SK-N-SH (cell line): ENCODE measurements at regions not wholly inside any gene's neighbourhood (a gene's known extent, or its start where the extent isn't known, plus 50 kb on each side); places are given as distances from the start of the nearest gene placed in this dataset.
A peak's percentile ranks its signal among the peaks of the same experiment; 100 is the strongest.

Experiments used
- CTCF ChIA-PET: fragments of 300-600, 350-600 bp; formaldehyde crosslinking; extraction: SDS; loops from one replicate; lab custom pipeline; 2021; lab: Yijun Ruan, JAX
- POLR2A ChIA-PET: fragments of 350-600 bp; sonication (Branson Sonifier 250); formaldehyde crosslinking; extraction: SDS; loops from one replicate; lab custom pipeline; 2020; ENCODE audit warnings: antibody characterized with exemption, inconsistent platforms; lab: Yijun Ruan, JAX
- DNase-seq: peaks from one replicate; pipeline ENCODE4 v3.0.0; 2012
- H2AFZ ChIP-seq: fragments of 200-600 bp; sonication (generic); 2 replicates; pipeline ENCODE4 v1.8.1; 2016; ENCODE audit warnings: antibody characterized with exemption, mild to moderate bottlenecking, low read depth
- H3F3A ChIP-seq: fragments of 200-600 bp; sonication (generic); replicated peaks from 2 replicates; pipeline ENCODE3; 2016; ENCODE audit warnings: antibody characterized with exemption, mild to moderate bottlenecking; ENCODE audit not compliant: insufficient read depth
- H3K27ac ChIP-seq, 2 experiments: fragments of 200-500 bp in 1 of 2; fragments of 200-600 bp in 1 of 2; sonication (Bioruptor generic) in 1 of 2; sonication (generic), shearing (Covaris generic) in 1 of 2; 2 replicates each; pipeline versions ENCODE4 v1.5.1 to v1.6.1; 2014 to 2016; ENCODE audit warnings: low read depth in 2 of 2, inconsistent platforms in 1 of 2, low read length in 1 of 2, mild to moderate bottlenecking in 1 of 2, mixed read lengths in 1 of 2
- H3K27me3 ChIP-seq: fragments of 200-600 bp; sonication (generic), shearing (Covaris generic); 2 replicates; pipeline ENCODE4 v1.6.1; 2016; ENCODE audit warnings: mixed run types; ENCODE audit not compliant: insufficient read depth
- H3K36me3 ChIP-seq, 2 experiments: fragments of 200-500 bp in 1 of 2; fragments of 200-600 bp in 1 of 2; sonication (Bioruptor generic) in 1 of 2; sonication (generic) in 1 of 2; replicated peaks in 1 of 2; 2 replicates each; pipeline versions ENCODE3 to v1.5.1; 2014 to 2016; ENCODE audit warnings: low read length in 1 of 2, mild to moderate bottlenecking in 1 of 2; ENCODE audit not compliant: insufficient read depth in 2 of 2, control insufficient read depth in 1 of 2
- H3K4me1 ChIP-seq, 2 experiments: fragments of 200-500 bp in 1 of 2; fragments of 200-600 bp in 1 of 2; sonication (Bioruptor generic) in 1 of 2; sonication (generic), shearing (Covaris generic) in 1 of 2; 2 replicates each; pipeline versions ENCODE4 v1.5.1 to v1.6.1; 2014 to 2016; ENCODE audit warnings: low read depth in 1 of 2, low read length in 1 of 2, mixed run types in 1 of 2; ENCODE audit not compliant: insufficient read depth in 2 of 2, control insufficient read depth in 1 of 2
- H3K4me2 ChIP-seq: fragments of 200-600 bp; sonication (generic), shearing (Covaris generic); 2 replicates; pipeline ENCODE4 v1.6.1; 2017; ENCODE audit warnings: mixed run types
- H3K4me3 ChIP-seq, 2 experiments: fragments of 200-500 bp in 1 of 2; fragments of 200-600 bp in 1 of 2; sonication (Bioruptor generic) in 1 of 2; sonication (generic), shearing (Covaris generic) in 1 of 2; 2 replicates each; pipeline versions ENCODE4 v1.5.1 to v1.8.1; 2014 to 2016; ENCODE audit warnings: low read depth in 2 of 2, inconsistent platforms in 1 of 2, low read length in 1 of 2, mild to moderate bottlenecking in 1 of 2, mixed read lengths in 1 of 2, moderate library complexity in 1 of 2
- H3K79me2 ChIP-seq: fragments of 200-600 bp; sonication (generic); 2 replicates; pipeline ENCODE4 v1.8.1; 2017; ENCODE audit warnings: mild to moderate bottlenecking; ENCODE audit not compliant: insufficient read depth
- H3K9ac ChIP-seq: fragments of 200-600 bp; sonication (generic); 2 replicates; pipeline ENCODE4 v1.6.1; 2017; ENCODE audit warnings: mixed run types
- H3K9me2 ChIP-seq: fragments of 200-600 bp; sonication (generic); 2 replicates; pipeline ENCODE4 v1.6.1; 2017; ENCODE audit warnings: mixed run types
- H3K9me3 ChIP-seq: fragments of 200-600 bp; sonication (generic); 2 replicates; pipeline ENCODE4 v1.6.1; 2017; ENCODE audit warnings: mixed run types, mild to moderate bottlenecking, moderate library complexity
- H4K20me1 ChIP-seq: fragments of 200-600 bp; sonication (generic); 2 replicates; pipeline ENCODE4 v1.6.1; 2017; ENCODE audit warnings: mild to moderate bottlenecking, mixed run types; ENCODE audit not compliant: insufficient read depth
- EP300 ChIP-seq, 2 experiments: IDR thresholded peaks; 2 replicates each; pipeline versions ENCODE4 v1.4.0 to v1.6.1; 2012; ENCODE audit warnings: borderline replicate concordance in 1 of 2, low read depth in 1 of 2, low read length in 1 of 2
- EZH2phosphoT487 ChIP-seq: fragments of 200-600 bp; sonication (generic); IDR thresholded peaks from 2 replicates; pipeline ENCODE4 v1.6.1; 2017; ENCODE audit warnings: low read depth, mixed run types, mild to moderate bottlenecking, antibody characterized with exemption, moderate library complexity, borderline replicate concordance
- FOXJ3 ChIP-seq: sonication (generic); formaldehyde crosslinking; IDR thresholded peaks from 2 replicates; pipeline ENCODE4 v1.5.1; 2020; ENCODE audit warnings: mild to moderate bottlenecking, missing genetic modification reagents
- FOXM1 ChIP-seq: IDR thresholded peaks from 2 replicates; pipeline ENCODE4 v1.4.0; 2012; ENCODE audit warnings: low read depth, mild to moderate bottlenecking
- GABPA ChIP-seq: IDR thresholded peaks from 2 replicates; pipeline ENCODE4 v1.4.0; 2012; ENCODE audit warnings: low read depth, mild to moderate bottlenecking
- GATA2 ChIP-seq: sonication (generic); formaldehyde crosslinking; IDR thresholded peaks from 2 replicates; pipeline ENCODE4 v1.5.0; 2020; ENCODE audit warnings: mild to moderate bottlenecking, missing genetic modification reagents
- JUND ChIP-seq: IDR thresholded peaks from 2 replicates; pipeline ENCODE4 v1.4.0; 2012
- MAX ChIP-seq: IDR thresholded peaks from 2 replicates; pipeline ENCODE4 v1.4.0; 2012; ENCODE audit warnings: low read depth
- NRF1 ChIP-seq: IDR thresholded peaks from 2 replicates; pipeline ENCODE4 v1.6.1; 2012; ENCODE audit warnings: low read depth, mild to moderate bottlenecking, low read length
- RAD21 ChIP-seq: IDR thresholded peaks from 2 replicates; pipeline ENCODE4 v1.6.1; 2012; ENCODE audit warnings: mild to moderate bottlenecking, low read length
- SIN3A ChIP-seq: IDR thresholded peaks from 2 replicates; pipeline ENCODE4 v1.6.1; 2012; ENCODE audit warnings: low read depth, mild to moderate bottlenecking, low read length, moderate library complexity, borderline replicate concordance
- SMC3 ChIP-seq: IDR thresholded peaks from 2 replicates; pipeline ENCODE4 v1.6.1; 2012; ENCODE audit warnings: low read depth, low read length, improper control_type of control experiment
- TAF1 ChIP-seq: IDR thresholded peaks from 2 replicates; pipeline ENCODE4 v1.6.1; 2012; ENCODE audit warnings: low read depth, mild to moderate bottlenecking, low read length, moderate library complexity, borderline replicate concordance
- YY1 ChIP-seq: IDR thresholded peaks from 2 replicates; pipeline ENCODE4 v1.4.0; 2012; ENCODE audit warnings: low read depth, mild to moderate bottlenecking
- WGBS: methylation state at CpG from one replicate; pipeline ENCODE4 v1.1.6; 2017; ENCODE audit warnings: low lambda C conversion rate; 5-methylcytosine and 5-hydroxymethylcytosine counted together

- H3K4me1 ChIP-seq = peaks cover 0 to 16% of the 10 kb centered on the region in 2 experiments; a peak in 1 of 4 replicates
- CTCF ChIA-PET = interaction anchor here (0.6 to 1.8 kb wide), 4 partner anchors 29 to 298 kb away, joined by 3 to 4 read pairs (median 3); no protein-coding TSS in a partner anchor
Observed at GRCh38 chr5:4909086-4909485, 231.0 kb upstream of the ADAMTS16 start.

GRCh38 chr5:4911646-4912403, 228.3 kb upstream of the ADAMTS16 start:
- no peaks in the 10 kb centered on the region for H3K9me2 ChIP-seq
- CTCF ChIA-PET = interaction anchor here (0.5 to 1.3 kb wide), 4 partner anchors 30 to 507 kb away, joined by 3 to 9 read pairs (median 4); no protein-coding TSS in a partner anchor

More at GRCh38 chr5:4909086-4909485, 231.0 kb upstream of the ADAMTS16 start:
- POLR2A ChIA-PET = no interaction called here
- no peak for DNase-seq
- H2AFZ ChIP-seq = no peak overlapping the region
- no peak overlapping the region for H3K27ac ChIP-seq
- H3K9me2 ChIP-seq = no peaks in the 10 kb centered on the region
- H3K36me3 ChIP-seq = no peaks in the 10 kb centered on the region
- 19% methylated on average over 5 of the region's 5 CpGs for WGBS
- H3K4me3 ChIP-seq = no peak overlapping the region
- H4K20me1 ChIP-seq = no peaks in the 10 kb centered on the region
- no peaks in the 10 kb centered on the region for H3K9me3 ChIP-seq
- TF ChIP-seq YY1 (no peak), GABPA (no peak), EZH2phosphoT487 (no peak), NRF1 (no peak), FOXM1 (no peak), MAX (no peak), EP300 (IDR thresholded peaks at IDR 0.05; ENCODE audit: borderline replicate concordance in 1 of 2, low read depth in 1 of 2, low read length in 1 of 2) (no peak), SMC3 (no peak)
- no peaks in the 10 kb centered on the region for H3K27me3 ChIP-seq
- no peaks in the 10 kb centered on the region for H3K79me2 ChIP-seq
- no peak overlapping the region for H3K9ac ChIP-seq
- H3K4me2 ChIP-seq = no peak overlapping the region
- no peaks in the 10 kb centered on the region for H3F3A ChIP-seq

GRCh38 chr5:4921929-4922328, 218.2 kb upstream of the ADAMTS16 start:
- no peak overlapping the region for H3K4me2 ChIP-seq
- no peaks in the 10 kb centered on the region for H3K9me3 ChIP-seq
- no peaks in the 10 kb centered on the region for H3K27me3 ChIP-seq
- 24% methylated on average over 5 of the region's 5 CpGs for WGBS
- no peaks in the 10 kb centered on the region; a peak in 1 of 4 replicates for H3K4me1 ChIP-seq
- H4K20me1 ChIP-seq = no peaks in the 10 kb centered on the region
- no peaks in the 10 kb centered on the region for H3F3A ChIP-seq
- H3K36me3 ChIP-seq = no peaks in the 10 kb centered on the region
- H3K4me3 ChIP-seq = no peak overlapping the region
- TF ChIP-seq NRF1 = no peak
- TF ChIP-seq JUND = no peak
- no peak for TF ChIP-seq MAX
- TF ChIP-seq SIN3A = no peak
- TF ChIP-seq TAF1 = no peak
- no peak for DNase-seq
- H3K79me2 ChIP-seq = no peaks in the 10 kb centered on the region
- no peak overlapping the region for H3K27ac ChIP-seq
- ChIA-PET POLR2A (no interaction called here), CTCF (interaction anchor here (1.2 to 3.1 kb wide), 3 partner anchors 16 to 43 kb away, joined by 3 to 13 read pairs (median 3); no protein-coding TSS in a partner anchor)
- no peak overlapping the region for H2AFZ ChIP-seq
- no peak overlapping the region for H3K9ac ChIP-seq
- H3K9me2 ChIP-seq = no peaks in the 10 kb centered on the region

More at GRCh38 chr5:4911646-4912403, 228.3 kb upstream of the ADAMTS16 start:
- no peak overlapping the region for H3K4me3 ChIP-seq
- H3K4me2 ChIP-seq = no peak overlapping the region
- TF ChIP-seq EP300 (IDR thresholded peaks at IDR 0.05; ENCODE audit: borderline replicate concordance in 1 of 2, low read depth in 1 of 2, low read length in 1 of 2) = peak in 1 of 2 experiments; percentile 43; a peak in 1 of 4 replicates
- TF ChIP-seq FOXJ3 (CRISPR knock-in tag) = 0 out of 2 replicates have a peak, but pooled peaks have one; percentile 45
- no peak for TF ChIP-seq RAD21
- TF ChIP-seq GATA2 (CRISPR knock-in tag) = peak; percentile 73
- no peak overlapping the region for H2AFZ ChIP-seq
- no peaks in the 10 kb centered on the region for H4K20me1 ChIP-seq
- H3K9me3 ChIP-seq = 0 out of 2 replicates have a peak, but pooled peaks cover 4% of the 10 kb centered on the region
- peak; percentile 70 for DNase-seq
- peak overlapping the region in 1 of 2 experiments; percentile 28; a peak in 1 of 4 replicates for H3K27ac ChIP-seq
- WGBS = 1% methylated on average over 6 of the region's 6 CpGs
- H3K4me1 ChIP-seq = peaks cover 0 to 13% of the 10 kb centered on the region in 2 experiments; a peak in 1 of 4 replicates
- H3K9ac ChIP-seq = no peak overlapping the region
- H3F3A ChIP-seq = no peaks in the 10 kb centered on the region
- no peaks in the 10 kb centered on the region for H3K27me3 ChIP-seq
- no peaks in the 10 kb centered on the region for H3K36me3 ChIP-seq
- no peaks in the 10 kb centered on the region for H3K79me2 ChIP-seq
- POLR2A ChIA-PET = no interaction called here
